SK-N-SH treated with all-trans-retinoic acid at 6 μM for 48 hours (cell line): ENCODE measurements at regions not wholly inside any gene's neighbourhood (a gene's known extent, or its start where the extent isn't known, plus 50 kb on each side); places are given as distances from the start of the nearest gene placed in this dataset.
A peak's percentile ranks its signal among the peaks of the same experiment; 100 is the strongest.

ENCODE experiments used
- ATAC-seq: fragments of 200-7000 bp; cut with Tn5 transposase; 3 replicates; pipeline ENCODE4 v1.9.1; 2020; ENCODE audit warnings: mild to moderate bottlenecking, moderate library complexity
- ARNTL ChIP-seq: fragments of 450-650 bp; formaldehyde crosslinking; IDR thresholded peaks from 2 replicates; pipeline ENCODE4 v1.5.0; 2020; ENCODE audit warnings: low read depth, mild to moderate bottlenecking, moderate library complexity, borderline replicate concordance
- BACH2 ChIP-seq: fragments of 250-450 bp; sonication (Bioruptor Pico); IDR thresholded peaks from 2 replicates; pipeline ENCODE4 v1.9.0; 2021; ENCODE audit warnings: mild to moderate bottlenecking, borderline replicate concordance
- CSDC2 ChIP-seq: fragments of 250-450 bp; sonication (Bioruptor Pico); IDR thresholded peaks from 2 replicates; pipeline ENCODE4 v1.5.0; 2020; ENCODE audit warnings: mild to moderate bottlenecking, moderate library complexity
- ESRRG ChIP-seq: fragments of 250-450 bp; sonication (Bioruptor Pico); IDR thresholded peaks from 2 replicates; pipeline ENCODE4 v1.6.1; 2021; ENCODE audit warnings: mild to moderate bottlenecking
- GLIS3 ChIP-seq: fragments of 250-450 bp; sonication (Bioruptor Pico); IDR thresholded peaks from 2 replicates; pipeline ENCODE4 v1.5.0; 2020; ENCODE audit warnings: mild to moderate bottlenecking, moderate library complexity
- ISL1 ChIP-seq: fragments of 250-450 bp; sonication (Bioruptor Pico); IDR thresholded peaks from 2 replicates; pipeline ENCODE4 v2.1.2; 2022; ENCODE audit warnings: mild to moderate bottlenecking, moderate library complexity
- OSR1 ChIP-seq: fragments of 250-450 bp; sonication (Bioruptor Pico); IDR thresholded peaks from 2 replicates; pipeline ENCODE4 v1.8.0; 2022; ENCODE audit warnings: moderate library complexity, mild to moderate bottlenecking, inconsistent platforms
- PPARA ChIP-seq: fragments of 250-450 bp; sonication (Bioruptor Pico); IDR thresholded peaks from 2 replicates; pipeline ENCODE4 v1.5.0; 2020; ENCODE audit warnings: mild to moderate bottlenecking, borderline replicate concordance
- RARB ChIP-seq: fragments of 250-450 bp; sonication (Bioruptor Pico); IDR thresholded peaks from 2 replicates; pipeline ENCODE4 v1.8.0; 2021; ENCODE audit warnings: mild to moderate bottlenecking, moderate library complexity
- TCF4 ChIP-seq: fragments of 250-450 bp; sonication (Bioruptor Pico); IDR thresholded peaks from 2 replicates; pipeline ENCODE4 v1.8.0; 2021; ENCODE audit warnings: mild to moderate bottlenecking, moderate library complexity, borderline replicate concordance
- TOX ChIP-seq: fragments of 250-450 bp; sonication (Bioruptor Pico); IDR thresholded peaks from 2 replicates; pipeline ENCODE4 v1.8.0; 2021; ENCODE audit warnings: mild to moderate bottlenecking, moderate library complexity, borderline replicate concordance
- ZC3H10 ChIP-seq: fragments of 250-450 bp; sonication (Bioruptor Pico); IDR thresholded peaks from 2 replicates; pipeline ENCODE4 v1.5.1; 2021; ENCODE audit warnings: mild to moderate bottlenecking, moderate library complexity
- ZFP3 ChIP-seq: fragments of 250-450 bp; sonication (Bioruptor Pico); IDR thresholded peaks from 2 replicates; pipeline ENCODE4 v1.5.0; 2020; ENCODE audit warnings: mild to moderate bottlenecking, moderate library complexity
- ZFP30 ChIP-seq: fragments of 450-650 bp; formaldehyde crosslinking; IDR thresholded peaks from 2 replicates; pipeline ENCODE4 v1.5.0; 2022; ENCODE audit warnings: mild to moderate bottlenecking, moderate library complexity
- ZNF565 ChIP-seq: fragments of 450-650 bp; formaldehyde crosslinking; conservative IDR thresholded peaks from 2 replicates; pipeline ENCODE4 v1.5.0; 2020; ENCODE audit warnings: low read depth, mild to moderate bottlenecking, moderate library complexity
- ZNF70 ChIP-seq: fragments of 450-650 bp; formaldehyde crosslinking; IDR thresholded peaks from 2 replicates; pipeline ENCODE4 v1.5.0; 2020; ENCODE audit warnings: mild to moderate bottlenecking, moderate library complexity
- ZNF8 ChIP-seq: fragments of 450-650 bp; formaldehyde crosslinking; IDR thresholded peaks from 2 replicates; pipeline ENCODE4 v1.5.0; 2020; ENCODE audit warnings: mild to moderate bottlenecking, moderate library complexity
- TF ChIP-seq, protein P1 (sequence below): fragments of 250-450 bp; sonication (Bioruptor Pico); IDR thresholded peaks from 2 replicates; pipeline ENCODE4 v1.8.0; 2021; ENCODE audit warnings: low read depth, mild to moderate bottlenecking, moderate library complexity, borderline replicate concordance
- TF ChIP-seq, protein P2 (sequence below): fragments of 250-450 bp; sonication (Bioruptor Pico); IDR thresholded peaks from 2 replicates; pipeline ENCODE4 v1.5.1; 2020; ENCODE audit warnings: low read depth, mild to moderate bottlenecking, moderate library complexity
- TF ChIP-seq, protein P3 (sequence below): fragments of 250-450 bp; sonication (Bioruptor Pico); IDR thresholded peaks from 2 replicates; pipeline ENCODE4 v1.5.1; 2021; ENCODE audit warnings: mild to moderate bottlenecking, moderate library complexity
- TF ChIP-seq, protein P4 (sequence below): fragments of 250-450 bp; sonication (Bioruptor Pico); IDR thresholded peaks from 2 replicates; pipeline ENCODE4 v1.5.0; 2020; ENCODE audit warnings: mild to moderate bottlenecking, moderate library complexity

DNA sequence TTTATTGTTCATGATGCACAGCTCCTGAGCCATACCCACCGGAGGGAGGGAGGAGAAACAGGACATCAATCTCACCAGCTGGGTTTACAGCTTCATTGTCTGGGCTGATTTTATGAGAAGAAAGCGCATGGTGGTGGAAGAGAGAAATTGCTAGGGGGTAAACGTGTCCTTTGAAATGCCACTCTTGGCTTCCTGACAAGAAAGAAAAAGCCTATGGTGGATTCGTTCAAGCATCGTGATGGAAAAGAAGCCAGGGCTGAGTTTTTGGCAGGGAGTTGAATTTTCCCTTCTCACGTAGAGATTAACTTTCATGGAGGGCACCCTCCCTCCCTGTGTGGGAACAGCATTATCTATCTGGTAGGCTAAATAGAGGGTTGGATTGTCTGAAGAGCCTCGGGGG, 502.0 kb downstream of the SLC4A3 start:
- no peak for ATAC-seq
- no peak for TF ChIP-seq ARNTL (CRISPR knock-in tag)
- TF ChIP-seq RARB (CRISPR knock-in tag) = no peak
- TF ChIP-seq, protein P1, sequence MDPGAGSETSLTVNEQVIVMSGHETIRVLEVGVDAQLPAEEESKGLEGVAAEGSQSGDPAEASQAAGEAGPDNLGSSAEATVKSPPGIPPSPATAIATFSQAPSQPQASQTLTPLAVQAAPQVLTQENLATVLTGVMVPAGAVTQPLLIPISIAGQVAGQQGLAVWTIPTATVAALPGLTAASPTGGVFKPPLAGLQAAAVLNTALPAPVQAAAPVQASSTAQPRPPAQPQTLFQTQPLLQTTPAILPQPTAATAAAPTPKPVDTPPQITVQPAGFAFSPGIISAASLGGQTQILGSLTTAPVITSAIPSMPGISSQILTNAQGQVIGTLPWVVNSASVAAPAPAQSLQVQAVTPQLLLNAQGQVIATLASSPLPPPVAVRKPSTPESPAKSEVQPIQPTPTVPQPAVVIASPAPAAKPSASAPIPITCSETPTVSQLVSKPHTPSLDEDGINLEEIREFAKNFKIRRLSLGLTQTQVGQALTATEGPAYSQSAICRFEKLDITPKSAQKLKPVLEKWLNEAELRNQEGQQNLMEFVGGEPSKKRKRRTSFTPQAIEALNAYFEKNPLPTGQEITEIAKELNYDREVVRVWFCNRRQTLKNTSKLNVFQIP (CRISPR knock-in tag) = no peak
- TF ChIP-seq OSR1 = no peak
- TF ChIP-seq ISL1 (CRISPR knock-in tag) = no peak
- TF ChIP-seq TOX (CRISPR knock-in tag) = no peak
- TF ChIP-seq ZNF70 = no peak
- TF ChIP-seq, protein P2, sequence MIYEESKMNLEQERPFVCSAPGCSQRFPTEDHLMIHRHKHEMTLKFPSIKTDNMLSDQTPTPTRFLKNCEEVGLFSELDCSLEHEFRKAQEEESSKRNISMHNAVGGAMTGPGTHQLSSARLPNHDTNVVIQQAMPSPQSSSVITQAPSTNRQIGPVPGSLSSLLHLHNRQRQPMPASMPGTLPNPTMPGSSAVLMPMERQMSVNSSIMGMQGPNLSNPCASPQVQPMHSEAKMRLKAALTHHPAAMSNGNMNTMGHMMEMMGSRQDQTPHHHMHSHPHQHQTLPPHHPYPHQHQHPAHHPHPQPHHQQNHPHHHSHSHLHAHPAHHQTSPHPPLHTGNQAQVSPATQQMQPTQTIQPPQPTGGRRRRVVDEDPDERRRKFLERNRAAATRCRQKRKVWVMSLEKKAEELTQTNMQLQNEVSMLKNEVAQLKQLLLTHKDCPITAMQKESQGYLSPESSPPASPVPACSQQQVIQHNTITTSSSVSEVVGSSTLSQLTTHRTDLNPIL (CRISPR knock-in tag) = no peak
- no peak for TF ChIP-seq ESRRG (CRISPR knock-in tag)

DNA sequence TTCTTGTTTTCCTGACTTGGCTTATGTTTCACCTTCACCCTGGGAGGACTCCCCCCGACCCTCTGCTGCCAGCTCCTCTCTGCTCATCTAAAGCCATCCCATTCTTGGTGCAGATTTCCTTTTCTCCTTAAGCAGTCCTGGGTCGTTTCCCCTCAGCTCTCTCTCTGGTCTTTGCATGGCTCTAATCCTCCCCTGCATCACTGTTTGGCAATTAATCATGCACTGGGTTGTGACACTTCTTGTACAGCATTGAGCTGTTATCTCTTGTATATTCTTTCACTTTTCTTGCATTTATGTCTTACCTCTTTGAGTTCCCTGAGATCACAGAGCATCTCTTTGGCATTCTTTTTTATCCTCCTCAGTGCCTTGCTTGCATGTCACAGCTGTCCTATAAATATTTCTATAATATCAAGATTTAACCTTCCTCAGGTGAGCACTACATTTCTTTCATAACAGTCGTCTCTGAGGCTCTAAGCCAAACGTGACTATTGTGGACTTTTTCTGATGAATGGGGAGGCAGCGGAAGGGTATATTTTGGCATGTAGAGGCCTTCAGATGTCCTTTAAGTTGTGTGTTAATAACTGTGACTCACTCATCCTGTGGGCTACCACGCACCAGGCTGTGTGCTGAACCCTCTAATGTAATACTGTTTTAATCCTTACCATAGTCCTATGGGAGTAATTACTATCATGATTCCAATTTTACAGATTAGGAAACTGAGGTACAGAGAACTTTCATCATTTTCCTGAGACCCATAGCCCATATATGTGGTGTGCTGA, 507.5 kb downstream of the SLC4A3 start:
- TF ChIP-seq RARB (CRISPR knock-in tag) (no peak), ZNF70 (no peak), ESRRG (CRISPR knock-in tag) (no peak), GLIS3 (CRISPR knock-in tag) (no peak), ZNF565 (no peak), ARNTL (CRISPR knock-in tag) (no peak), ZNF8 (CRISPR knock-in tag) (no peak), CSDC2 (no peak), ZC3H10 (CRISPR knock-in tag) (no peak), ZFP30 (CRISPR knock-in tag) (no peak), TCF4 (CRISPR knock-in tag) (no peak), OSR1 (no peak), BACH2 (CRISPR knock-in tag) (no peak), PPARA (CRISPR knock-in tag) (no peak)
- TF ChIP-seq, protein P2 (CRISPR knock-in tag) = no peak
- TF ChIP-seq, protein P3, sequence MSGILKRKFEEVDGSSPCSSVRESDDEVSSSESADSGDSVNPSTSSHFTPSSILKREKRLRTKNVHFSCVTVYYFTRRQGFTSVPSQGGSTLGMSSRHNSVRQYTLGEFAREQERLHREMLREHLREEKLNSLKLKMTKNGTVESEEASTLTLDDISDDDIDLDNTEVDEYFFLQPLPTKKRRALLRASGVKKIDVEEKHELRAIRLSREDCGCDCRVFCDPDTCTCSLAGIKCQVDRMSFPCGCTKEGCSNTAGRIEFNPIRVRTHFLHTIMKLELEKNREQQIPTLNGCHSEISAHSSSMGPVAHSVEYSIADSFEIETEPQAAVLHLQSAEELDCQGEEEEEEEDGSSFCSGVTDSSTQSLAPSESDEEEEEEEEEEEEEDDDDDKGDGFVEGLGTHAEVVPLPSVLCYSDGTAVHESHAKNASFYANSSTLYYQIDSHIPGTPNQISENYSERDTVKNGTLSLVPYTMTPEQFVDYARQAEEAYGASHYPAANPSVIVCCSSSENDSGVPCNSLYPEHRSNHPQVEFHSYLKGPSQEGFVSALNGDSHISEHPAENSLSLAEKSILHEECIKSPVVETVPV (CRISPR knock-in tag) = no peak
- TF ChIP-seq, protein P4, sequence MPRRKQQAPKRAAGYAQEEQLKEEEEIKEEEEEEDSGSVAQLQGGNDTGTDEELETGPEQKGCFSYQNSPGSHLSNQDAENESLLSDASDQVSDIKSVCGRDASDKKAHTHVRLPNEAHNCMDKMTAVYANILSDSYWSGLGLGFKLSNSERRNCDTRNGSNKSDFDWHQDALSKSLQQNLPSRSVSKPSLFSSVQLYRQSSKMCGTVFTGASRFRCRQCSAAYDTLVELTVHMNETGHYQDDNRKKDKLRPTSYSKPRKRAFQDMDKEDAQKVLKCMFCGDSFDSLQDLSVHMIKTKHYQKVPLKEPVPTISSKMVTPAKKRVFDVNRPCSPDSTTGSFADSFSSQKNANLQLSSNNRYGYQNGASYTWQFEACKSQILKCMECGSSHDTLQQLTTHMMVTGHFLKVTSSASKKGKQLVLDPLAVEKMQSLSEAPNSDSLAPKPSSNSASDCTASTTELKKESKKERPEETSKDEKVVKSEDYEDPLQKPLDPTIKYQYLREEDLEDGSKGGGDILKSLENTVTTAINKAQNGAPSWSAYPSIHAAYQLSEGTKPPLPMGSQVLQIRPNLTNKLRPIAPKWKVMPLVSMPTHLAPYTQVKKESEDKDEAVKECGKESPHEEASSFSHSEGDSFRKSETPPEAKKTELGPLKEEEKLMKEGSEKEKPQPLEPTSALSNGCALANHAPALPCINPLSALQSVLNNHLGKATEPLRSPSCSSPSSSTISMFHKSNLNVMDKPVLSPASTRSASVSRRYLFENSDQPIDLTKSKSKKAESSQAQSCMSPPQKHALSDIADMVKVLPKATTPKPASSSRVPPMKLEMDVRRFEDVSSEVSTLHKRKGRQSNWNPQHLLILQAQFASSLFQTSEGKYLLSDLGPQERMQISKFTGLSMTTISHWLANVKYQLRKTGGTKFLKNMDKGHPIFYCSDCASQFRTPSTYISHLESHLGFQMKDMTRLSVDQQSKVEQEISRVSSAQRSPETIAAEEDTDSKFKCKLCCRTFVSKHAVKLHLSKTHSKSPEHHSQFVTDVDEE (CRISPR knock-in tag) = no peak
- ATAC-seq = no peak

DNA sequence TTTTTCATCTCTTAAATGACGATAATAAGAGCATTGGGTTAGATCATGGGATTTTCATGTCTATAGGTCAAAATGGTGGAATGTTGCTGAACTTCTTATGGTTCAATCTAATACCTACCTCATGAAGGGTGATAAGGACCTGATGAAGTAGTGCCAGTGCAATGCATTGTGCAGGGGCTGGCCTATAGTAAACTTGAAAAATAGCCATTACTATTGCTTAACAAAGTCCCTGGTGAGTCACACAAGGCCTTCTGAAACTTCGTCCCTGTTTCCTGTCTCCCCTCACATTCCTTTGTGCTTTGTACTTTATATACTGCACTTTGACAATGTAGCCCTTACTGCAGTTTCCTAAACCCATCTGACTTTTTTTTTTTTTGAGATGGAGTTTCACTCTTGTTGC, 515.9 kb downstream of the SLC4A3 start:
- ATAC-seq = peak; percentile 51
- TF ChIP-seq ZFP3 (no peak), ARNTL (CRISPR knock-in tag) (no peak), GLIS3 (CRISPR knock-in tag) (no peak), ESRRG (CRISPR knock-in tag) (no peak), PPARA (CRISPR knock-in tag) (no peak), TCF4 (CRISPR knock-in tag) (no peak)
- TF ChIP-seq, all 23 proteins: peak for 0
